Tibial nerve (tissue), 4 donors: ENCODE measurements at regions not wholly inside any gene's neighbourhood (a gene's known extent, or its start where the extent isn't known, plus 50 kb on each side); places are given as distances from the start of the nearest gene placed in this dataset.
"Not testable (repeated sequence)": the region's sequence is repeated elsewhere in the genome, so short reads cannot be mapped to it uniquely, and the experiment has no call there.

ENCODE experiments used
- CTCF ChIP-seq, 5 experiments: fragments of 200-600 bp in 3 of 5; fragments of 450-650 bp in 2 of 5; sonication (generic) in 3 of 5; IDR thresholded peaks; one replicate each; pipeline ENCODE4 v1.5.1; 2016 to 2019; ENCODE audit warnings: antibody characterized with exemption in 5 of 5, mild to moderate bottlenecking in 3 of 5, moderate library complexity in 2 of 5
- EP300 ChIP-seq, 2 donors: sonication (generic); formaldehyde crosslinking; IDR thresholded peaks; one replicate each; pipeline ENCODE4 v1.6.1; 2017; ENCODE audit warnings: antibody characterized with exemption in 2 of 2, mild to moderate bottlenecking in 1 of 2
- POLR2A ChIP-seq, 2 donors: fragments of 450-650 bp; IDR thresholded peaks; one replicate each; pipeline ENCODE4 v1.6.1; 2017; ENCODE audit warnings: antibody characterized with exemption in 2 of 2, mild to moderate bottlenecking in 2 of 2, moderate library complexity in 2 of 2

- TF ChIP-seq CTCF, POLR2A, EP300 (IDR thresholded peaks at IDR 0.05): not testable (repeated sequence)
Measured at GRCh38 chr6:56785536-56785935, 142.8 kb upstream of the DST start.
